SK-N-SH (cell line): ENCODE measurements at regions not wholly inside any gene's neighbourhood (a gene's known extent, or its start where the extent isn't known, plus 50 kb on each side); places are given as distances from the start of the nearest gene placed in this dataset.

ENCODE experiments used
- CTCF ChIA-PET: fragments of 300-600, 350-600 bp; formaldehyde crosslinking; extraction: SDS; loops from one replicate; lab custom pipeline; 2021; lab: Yijun Ruan, JAX
- POLR2A ChIA-PET: fragments of 350-600 bp; sonication (Branson Sonifier 250); formaldehyde crosslinking; extraction: SDS; loops from one replicate; lab custom pipeline; 2020; ENCODE audit warnings: antibody characterized with exemption, inconsistent platforms; lab: Yijun Ruan, JAX
- DNase-seq: peaks from one replicate; pipeline ENCODE4 v3.0.0; 2012
- H2AFZ ChIP-seq: fragments of 200-600 bp; sonication (generic); 2 replicates; pipeline ENCODE4 v1.8.1; 2016; ENCODE audit warnings: antibody characterized with exemption, mild to moderate bottlenecking, low read depth
- H3F3A ChIP-seq: fragments of 200-600 bp; sonication (generic); replicated peaks from 2 replicates; pipeline ENCODE3; 2016; ENCODE audit warnings: antibody characterized with exemption, mild to moderate bottlenecking; ENCODE audit not compliant: insufficient read depth
- H3K27ac ChIP-seq, 2 experiments: fragments of 200-500 bp in 1 of 2; fragments of 200-600 bp in 1 of 2; sonication (Bioruptor generic) in 1 of 2; sonication (generic), shearing (Covaris generic) in 1 of 2; 2 replicates each; pipeline versions ENCODE4 v1.5.1 to v1.6.1; 2014 to 2016; ENCODE audit warnings: low read depth in 2 of 2, inconsistent platforms in 1 of 2, low read length in 1 of 2, mild to moderate bottlenecking in 1 of 2, mixed read lengths in 1 of 2
- H3K27me3 ChIP-seq: fragments of 200-600 bp; sonication (generic), shearing (Covaris generic); 2 replicates; pipeline ENCODE4 v1.6.1; 2016; ENCODE audit warnings: mixed run types; ENCODE audit not compliant: insufficient read depth
- H3K36me3 ChIP-seq, 2 experiments: fragments of 200-500 bp in 1 of 2; fragments of 200-600 bp in 1 of 2; sonication (Bioruptor generic) in 1 of 2; sonication (generic) in 1 of 2; replicated peaks in 1 of 2; 2 replicates each; pipeline versions ENCODE3 to v1.5.1; 2014 to 2016; ENCODE audit warnings: low read length in 1 of 2, mild to moderate bottlenecking in 1 of 2; ENCODE audit not compliant: insufficient read depth in 2 of 2, control insufficient read depth in 1 of 2
- H3K4me1 ChIP-seq, 2 experiments: fragments of 200-500 bp in 1 of 2; fragments of 200-600 bp in 1 of 2; sonication (Bioruptor generic) in 1 of 2; sonication (generic), shearing (Covaris generic) in 1 of 2; 2 replicates each; pipeline versions ENCODE4 v1.5.1 to v1.6.1; 2014 to 2016; ENCODE audit warnings: low read depth in 1 of 2, low read length in 1 of 2, mixed run types in 1 of 2; ENCODE audit not compliant: insufficient read depth in 2 of 2, control insufficient read depth in 1 of 2
- H3K4me2 ChIP-seq: fragments of 200-600 bp; sonication (generic), shearing (Covaris generic); 2 replicates; pipeline ENCODE4 v1.6.1; 2017; ENCODE audit warnings: mixed run types
- H3K4me3 ChIP-seq, 2 experiments: fragments of 200-500 bp in 1 of 2; fragments of 200-600 bp in 1 of 2; sonication (Bioruptor generic) in 1 of 2; sonication (generic), shearing (Covaris generic) in 1 of 2; 2 replicates each; pipeline versions ENCODE4 v1.5.1 to v1.8.1; 2014 to 2016; ENCODE audit warnings: low read depth in 2 of 2, inconsistent platforms in 1 of 2, low read length in 1 of 2, mild to moderate bottlenecking in 1 of 2, mixed read lengths in 1 of 2, moderate library complexity in 1 of 2
- H3K79me2 ChIP-seq: fragments of 200-600 bp; sonication (generic); 2 replicates; pipeline ENCODE4 v1.8.1; 2017; ENCODE audit warnings: mild to moderate bottlenecking; ENCODE audit not compliant: insufficient read depth
- H3K9ac ChIP-seq: fragments of 200-600 bp; sonication (generic); 2 replicates; pipeline ENCODE4 v1.6.1; 2017; ENCODE audit warnings: mixed run types
- H3K9me2 ChIP-seq: fragments of 200-600 bp; sonication (generic); 2 replicates; pipeline ENCODE4 v1.6.1; 2017; ENCODE audit warnings: mixed run types
- H3K9me3 ChIP-seq: fragments of 200-600 bp; sonication (generic); 2 replicates; pipeline ENCODE4 v1.6.1; 2017; ENCODE audit warnings: mixed run types, mild to moderate bottlenecking, moderate library complexity
- H4K20me1 ChIP-seq: fragments of 200-600 bp; sonication (generic); 2 replicates; pipeline ENCODE4 v1.6.1; 2017; ENCODE audit warnings: mild to moderate bottlenecking, mixed run types; ENCODE audit not compliant: insufficient read depth
- CHD2 ChIP-seq: fragments of 150-350 bp; IDR thresholded peaks from 2 replicates; pipeline ENCODE4 v1.6.1; 2018; ENCODE audit warnings: low read length; ENCODE audit not compliant: partially characterized antibody
- EP300 ChIP-seq, 2 experiments: IDR thresholded peaks; 2 replicates each; pipeline versions ENCODE4 v1.4.0 to v1.6.1; 2012; ENCODE audit warnings: borderline replicate concordance in 1 of 2, low read depth in 1 of 2, low read length in 1 of 2
- EZH2phosphoT487 ChIP-seq: fragments of 200-600 bp; sonication (generic); IDR thresholded peaks from 2 replicates; pipeline ENCODE4 v1.6.1; 2017; ENCODE audit warnings: low read depth, mixed run types, mild to moderate bottlenecking, antibody characterized with exemption, moderate library complexity, borderline replicate concordance
- FOXJ3 ChIP-seq: sonication (generic); formaldehyde crosslinking; IDR thresholded peaks from 2 replicates; pipeline ENCODE4 v1.5.1; 2020; ENCODE audit warnings: mild to moderate bottlenecking, missing genetic modification reagents
- FOXM1 ChIP-seq: IDR thresholded peaks from 2 replicates; pipeline ENCODE4 v1.4.0; 2012; ENCODE audit warnings: low read depth, mild to moderate bottlenecking
- JUND ChIP-seq: IDR thresholded peaks from 2 replicates; pipeline ENCODE4 v1.4.0; 2012
- MEF2A ChIP-seq: IDR thresholded peaks from 2 replicates; pipeline ENCODE4 v1.4.0; 2012; ENCODE audit warnings: low read depth, borderline replicate concordance
- MXI1 ChIP-seq: IDR thresholded peaks from 2 replicates; pipeline ENCODE4 v1.6.1; 2012; ENCODE audit warnings: mild to moderate bottlenecking, low read depth, low read length, improper control_type of control experiment
- NFIC ChIP-seq: IDR thresholded peaks from 2 replicates; pipeline ENCODE4 v1.4.0; 2012; ENCODE audit warnings: borderline replicate concordance
- RFX5 ChIP-seq: IDR thresholded peaks from 2 replicates; pipeline ENCODE4 v1.6.1; 2012; ENCODE audit warnings: mild to moderate bottlenecking, improper control_type of control experiment, low read length
- TCF12 ChIP-seq: IDR thresholded peaks from 2 replicates; pipeline ENCODE4 v1.4.0; 2012
- WGBS: methylation state at CpG from one replicate; pipeline ENCODE4 v1.1.6; 2017; ENCODE audit warnings: low lambda C conversion rate; 5-methylcytosine and 5-hydroxymethylcytosine counted together
- TF ChIP-seq, protein P1 (sequence below): fragments of 200-600 bp; sonication (generic); IDR thresholded peaks from 2 replicates; pipeline ENCODE4 v1.6.1; 2017; ENCODE audit warnings: antibody characterized with exemption, mild to moderate bottlenecking, moderate library complexity
- TF ChIP-seq, protein P2 (sequence below): IDR thresholded peaks from 2 replicates; pipeline ENCODE4 v1.4.0; 2012; ENCODE audit warnings: low read depth
- TF ChIP-seq, protein P3 (sequence below): IDR thresholded peaks from 2 replicates; pipeline ENCODE4 v1.6.1; 2012; ENCODE audit warnings: mild to moderate bottlenecking, low read depth, low read length, moderate library complexity
- TF ChIP-seq, protein P4 (sequence below): IDR thresholded peaks from 2 replicates; pipeline ENCODE4 v1.4.0; 2012; ENCODE audit warnings: low read depth, borderline replicate concordance

DNA sequence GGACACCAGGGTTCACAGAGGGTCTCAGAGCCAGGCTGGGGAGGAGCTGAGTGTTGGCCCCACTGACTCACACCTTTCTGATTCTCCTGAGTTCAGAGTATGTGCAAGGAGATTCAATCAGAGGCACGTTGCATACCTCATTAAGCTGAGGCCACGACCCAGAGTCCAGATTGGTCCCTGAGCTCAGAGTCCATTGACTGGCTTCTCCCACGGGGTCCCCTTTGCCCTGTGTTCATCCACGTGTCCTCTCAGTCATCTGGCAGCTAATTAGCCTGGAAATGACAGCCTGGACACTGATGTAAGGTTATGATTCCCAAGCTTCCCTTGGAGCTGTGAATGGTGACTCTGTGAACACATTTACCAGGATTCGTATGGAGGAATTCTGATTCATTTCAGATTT lies 267.2 kb downstream of the SH3BP4 start:
- Histone ChIP-seq H3K36me3 (no peaks in the 10 kb centered on the region), H3F3A (no peaks in the 10 kb centered on the region), H3K27me3 (no peaks in the 10 kb centered on the region), H3K4me1 (peaks cover 0 to 4% of the 10 kb centered on the region in 2 experiments; a peak in 2 of 4 replicates), H3K9ac (no peak overlapping the region), H3K27ac (no peak overlapping the region), H4K20me1 (no peaks in the 10 kb centered on the region), H3K4me3 (no peak overlapping the region), H2AFZ (no peak overlapping the region), H3K79me2 (no peaks in the 10 kb centered on the region), H3K4me2 (no peak overlapping the region), H3K9me2 (no peaks in the 10 kb centered on the region), H3K9me3 (no peaks in the 10 kb centered on the region; the same call in 1 of the 2 replicates)
- no peak for TF ChIP-seq EP300 (IDR thresholded peaks at IDR 0.05; ENCODE audit: borderline replicate concordance in 1 of 2, low read depth in 1 of 2, low read length in 1 of 2)
- DNase-seq: no peak
- CTCF ChIA-PET: interaction anchor here (0.9 to 1.4 kb wide), 2 partner anchors 333 to 527 kb away, joined by 3 to 4 read pairs; no protein-coding TSS in a partner anchor
- 45% methylated on average over 5 of the region's 5 CpGs for WGBS
- POLR2A ChIA-PET: no interaction called here

DNA sequence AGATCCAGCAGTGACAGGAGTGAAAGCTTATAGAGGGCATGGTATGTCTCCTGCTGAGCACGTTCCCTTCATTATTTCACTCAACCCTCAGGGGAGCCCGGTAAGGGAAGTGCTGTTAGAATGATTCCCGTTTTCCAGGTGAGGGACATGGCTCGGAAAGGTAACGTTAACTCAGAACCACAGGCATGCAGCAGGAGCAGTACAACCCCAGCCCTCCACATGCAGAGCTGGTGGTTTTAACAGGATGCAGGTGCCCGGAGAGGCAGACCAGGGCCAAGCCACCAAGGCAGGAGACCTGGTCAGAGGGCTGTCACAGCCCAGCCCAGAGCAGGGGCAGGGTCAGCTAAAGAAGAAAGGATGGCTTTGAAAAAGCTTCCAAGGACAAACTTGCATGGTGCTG lies 268.5 kb downstream of the SH3BP4 start:
- Histone ChIP-seq H3K4me1 (peaks cover 0 to 15% of the 10 kb centered on the region in 2 experiments; a peak in 2 of 4 replicates), H3F3A (no peaks in the 10 kb centered on the region), H3K9ac (no peak overlapping the region), H3K36me3 (no peaks in the 10 kb centered on the region), H3K79me2 (no peaks in the 10 kb centered on the region), H3K9me3 (no peaks in the 10 kb centered on the region; the same call in 1 of the 2 replicates), H3K27me3 (no peaks in the 10 kb centered on the region), H2AFZ (no peak overlapping the region), H3K4me2 (no peak overlapping the region), H3K9me2 (no peaks in the 10 kb centered on the region), H4K20me1 (no peaks in the 10 kb centered on the region), H3K4me3 (no peak overlapping the region), H3K27ac (no peak overlapping the region)
- DNase-seq: no peak
- CTCF ChIA-PET: interaction anchor here (1.5 kb wide), 1 partner anchor 84 kb away, joined by 3 read pairs; no protein-coding TSS in a partner anchor
- TF ChIP-seq, protein P1, sequence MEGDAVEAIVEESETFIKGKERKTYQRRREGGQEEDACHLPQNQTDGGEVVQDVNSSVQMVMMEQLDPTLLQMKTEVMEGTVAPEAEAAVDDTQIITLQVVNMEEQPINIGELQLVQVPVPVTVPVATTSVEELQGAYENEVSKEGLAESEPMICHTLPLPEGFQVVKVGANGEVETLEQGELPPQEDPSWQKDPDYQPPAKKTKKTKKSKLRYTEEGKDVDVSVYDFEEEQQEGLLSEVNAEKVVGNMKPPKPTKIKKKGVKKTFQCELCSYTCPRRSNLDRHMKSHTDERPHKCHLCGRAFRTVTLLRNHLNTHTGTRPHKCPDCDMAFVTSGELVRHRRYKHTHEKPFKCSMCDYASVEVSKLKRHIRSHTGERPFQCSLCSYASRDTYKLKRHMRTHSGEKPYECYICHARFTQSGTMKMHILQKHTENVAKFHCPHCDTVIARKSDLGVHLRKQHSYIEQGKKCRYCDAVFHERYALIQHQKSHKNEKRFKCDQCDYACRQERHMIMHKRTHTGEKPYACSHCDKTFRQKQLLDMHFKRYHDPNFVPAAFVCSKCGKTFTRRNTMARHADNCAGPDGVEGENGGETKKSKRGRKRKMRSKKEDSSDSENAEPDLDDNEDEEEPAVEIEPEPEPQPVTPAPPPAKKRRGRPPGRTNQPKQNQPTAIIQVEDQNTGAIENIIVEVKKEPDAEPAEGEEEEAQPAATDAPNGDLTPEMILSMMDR: no peak
- TF ChIP-seq RFX5 (no peak), NFIC (no peak), JUND (no peak), TCF12 (no peak), MXI1 (no peak), CHD2 (no peak), FOXM1 (no peak), MEF2A (no peak)
- 75% methylated on average over 3 of the region's 6 CpGs for WGBS
- POLR2A ChIA-PET: no interaction called here

DNA sequence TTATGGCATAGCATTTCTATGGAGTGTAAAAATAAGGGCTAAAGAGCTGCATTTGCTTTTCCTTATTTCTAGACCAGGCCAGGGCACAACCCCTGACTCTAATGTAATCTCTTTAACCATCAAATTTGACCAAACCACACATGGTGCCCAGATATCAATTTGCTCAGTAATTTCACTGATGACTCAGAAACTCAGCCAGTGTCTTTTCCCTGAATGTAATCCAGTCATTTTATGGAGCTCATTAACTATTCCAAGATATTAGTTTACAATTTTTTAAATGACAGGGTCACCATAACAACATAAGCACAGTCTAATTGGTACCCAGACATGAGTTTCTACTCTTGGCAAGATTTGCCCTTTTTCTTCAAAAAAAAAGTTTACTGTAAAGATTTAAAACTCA lies 270.8 kb upstream of the AGAP1 start:
- H2AFZ ChIP-seq: no peak overlapping the region
- H3K27me3 ChIP-seq: no peaks in the 10 kb centered on the region
- H3K79me2 ChIP-seq: no peaks in the 10 kb centered on the region
- DNase-seq: peak; percentile 71
- POLR2A ChIA-PET: no interaction called here
- peaks cover 0 to 23% of the 10 kb centered on the region in 2 experiments; a peak in 2 of 4 replicates for H3K4me1 ChIP-seq
- no peaks in the 10 kb centered on the region for H4K20me1 ChIP-seq
- H3K9me2 ChIP-seq: no peaks in the 10 kb centered on the region
- H3K9me3 ChIP-seq: no peaks in the 10 kb centered on the region; the same call in 1 of the 2 replicates
- CTCF ChIA-PET: interaction anchor here (0.8 to 1.9 kb wide), 4 partner anchors 10 to 372 kb away, joined by 3 to 6 read pairs (median 4); no protein-coding TSS in a partner anchor
- no peaks in the 10 kb centered on the region for H3K36me3 ChIP-seq
- no peaks in the 10 kb centered on the region for H3F3A ChIP-seq
- no peak overlapping the region for H3K4me2 ChIP-seq
- H3K27ac ChIP-seq: peak overlapping the region in 1 of 2 experiments; percentile 92; a peak in 2 of 4 replicates
- H3K9ac ChIP-seq: no peak overlapping the region
- H3K4me3 ChIP-seq: no peak overlapping the region
- no peak for TF ChIP-seq EZH2phosphoT487
- TF ChIP-seq, protein P2, sequence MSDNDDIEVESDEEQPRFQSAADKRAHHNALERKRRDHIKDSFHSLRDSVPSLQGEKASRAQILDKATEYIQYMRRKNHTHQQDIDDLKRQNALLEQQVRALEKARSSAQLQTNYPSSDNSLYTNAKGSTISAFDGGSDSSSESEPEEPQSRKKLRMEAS: no peak
- no peak for TF ChIP-seq MEF2A
- TF ChIP-seq FOXJ3: no peak
- TF ChIP-seq, protein P3, sequence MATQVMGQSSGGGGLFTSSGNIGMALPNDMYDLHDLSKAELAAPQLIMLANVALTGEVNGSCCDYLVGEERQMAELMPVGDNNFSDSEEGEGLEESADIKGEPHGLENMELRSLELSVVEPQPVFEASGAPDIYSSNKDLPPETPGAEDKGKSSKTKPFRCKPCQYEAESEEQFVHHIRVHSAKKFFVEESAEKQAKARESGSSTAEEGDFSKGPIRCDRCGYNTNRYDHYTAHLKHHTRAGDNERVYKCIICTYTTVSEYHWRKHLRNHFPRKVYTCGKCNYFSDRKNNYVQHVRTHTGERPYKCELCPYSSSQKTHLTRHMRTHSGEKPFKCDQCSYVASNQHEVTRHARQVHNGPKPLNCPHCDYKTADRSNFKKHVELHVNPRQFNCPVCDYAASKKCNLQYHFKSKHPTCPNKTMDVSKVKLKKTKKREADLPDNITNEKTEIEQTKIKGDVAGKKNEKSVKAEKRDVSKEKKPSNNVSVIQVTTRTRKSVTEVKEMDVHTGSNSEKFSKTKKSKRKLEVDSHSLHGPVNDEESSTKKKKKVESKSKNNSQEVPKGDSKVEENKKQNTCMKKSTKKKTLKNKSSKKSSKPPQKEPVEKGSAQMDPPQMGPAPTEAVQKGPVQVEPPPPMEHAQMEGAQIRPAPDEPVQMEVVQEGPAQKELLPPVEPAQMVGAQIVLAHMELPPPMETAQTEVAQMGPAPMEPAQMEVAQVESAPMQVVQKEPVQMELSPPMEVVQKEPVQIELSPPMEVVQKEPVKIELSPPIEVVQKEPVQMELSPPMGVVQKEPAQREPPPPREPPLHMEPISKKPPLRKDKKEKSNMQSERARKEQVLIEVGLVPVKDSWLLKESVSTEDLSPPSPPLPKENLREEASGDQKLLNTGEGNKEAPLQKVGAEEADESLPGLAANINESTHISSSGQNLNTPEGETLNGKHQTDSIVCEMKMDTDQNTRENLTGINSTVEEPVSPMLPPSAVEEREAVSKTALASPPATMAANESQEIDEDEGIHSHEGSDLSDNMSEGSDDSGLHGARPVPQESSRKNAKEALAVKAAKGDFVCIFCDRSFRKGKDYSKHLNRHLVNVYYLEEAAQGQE: no peak
- TF ChIP-seq, protein P4, sequence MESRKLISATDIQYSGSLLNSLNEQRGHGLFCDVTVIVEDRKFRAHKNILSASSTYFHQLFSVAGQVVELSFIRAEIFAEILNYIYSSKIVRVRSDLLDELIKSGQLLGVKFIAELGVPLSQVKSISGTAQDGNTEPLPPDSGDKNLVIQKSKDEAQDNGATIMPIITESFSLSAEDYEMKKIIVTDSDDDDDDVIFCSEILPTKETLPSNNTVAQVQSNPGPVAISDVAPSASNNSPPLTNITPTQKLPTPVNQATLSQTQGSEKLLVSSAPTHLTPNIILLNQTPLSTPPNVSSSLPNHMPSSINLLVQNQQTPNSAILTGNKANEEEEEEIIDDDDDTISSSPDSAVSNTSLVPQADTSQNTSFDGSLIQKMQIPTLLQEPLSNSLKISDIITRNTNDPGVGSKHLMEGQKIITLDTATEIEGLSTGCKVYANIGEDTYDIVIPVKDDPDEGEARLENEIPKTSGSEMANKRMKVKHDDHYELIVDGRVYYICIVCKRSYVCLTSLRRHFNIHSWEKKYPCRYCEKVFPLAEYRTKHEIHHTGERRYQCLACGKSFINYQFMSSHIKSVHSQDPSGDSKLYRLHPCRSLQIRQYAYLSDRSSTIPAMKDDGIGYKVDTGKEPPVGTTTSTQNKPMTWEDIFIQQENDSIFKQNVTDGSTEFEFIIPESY: no peak
- TF ChIP-seq CHD2: no peak
